Liver (tissue), 8 donors: ENCODE measurements at regions not wholly inside any gene's neighbourhood (a gene's known extent, or its start where the extent isn't known, plus 50 kb on each side); places are given as distances from the start of the nearest gene placed in this dataset.

Experiments
- DNase-seq: peaks from one replicate; pipeline ENCODE4 v3.0.0-alpha.2; 2017; ENCODE audit warnings: low spot score
- H3K27ac ChIP-seq, 2 donors: one replicate each; pipeline ENCODE4 v1.7.0; 2013; ENCODE audit warnings: inconsistent platforms in 2 of 2, low read length in 2 of 2, control low read depth in 1 of 2, low read depth in 1 of 2, mild to moderate bottlenecking in 1 of 2
- H3K27me3 ChIP-seq, 4 donors: one replicate each; pipeline versions ENCODE4 v1.6.1 to v1.7.0; 2013; ENCODE audit warnings: low read length in 3 of 4, inconsistent platforms in 1 of 4, mild to moderate bottlenecking in 1 of 4, moderate library complexity in 1 of 4; ENCODE audit not compliant: control insufficient read depth in 4 of 4, insufficient read depth in 4 of 4
- H3K36me3 ChIP-seq, 4 donors: one replicate each; pipeline versions ENCODE4 v1.6.1 to v1.7.0; 2013; ENCODE audit warnings: low read length in 3 of 4, mild to moderate bottlenecking in 3 of 4, low read depth in 1 of 4, moderate library complexity in 1 of 4; ENCODE audit not compliant: control insufficient read depth in 4 of 4, insufficient read depth in 3 of 4
- H3K4me1 ChIP-seq, 4 donors: one replicate each; pipeline versions ENCODE4 v1.6.1 to v1.7.0; 2013; ENCODE audit warnings: low read length in 3 of 4, mild to moderate bottlenecking in 3 of 4, moderate library complexity in 1 of 4; ENCODE audit not compliant: control insufficient read depth in 4 of 4, insufficient read depth in 4 of 4
- H3K4me3 ChIP-seq, 3 donors: one replicate each; pipeline versions ENCODE4 v1.6.1 to v1.7.0; 2013; ENCODE audit warnings: low read length in 3 of 3, control low read depth in 1 of 3, low read depth in 1 of 3, mild to moderate bottlenecking in 1 of 3
- H3K9ac ChIP-seq, 2 donors: one replicate each; pipeline ENCODE4 v1.7.0; 2013; ENCODE audit warnings: low read length in 2 of 2, mild to moderate bottlenecking in 2 of 2, moderate library complexity in 2 of 2, control low read depth in 1 of 2, low read depth in 1 of 2
- H3K9me3 ChIP-seq, 4 donors: one replicate each; pipeline versions ENCODE4 v1.6.1 to v1.7.0; 2013; ENCODE audit warnings: low read length in 3 of 4; ENCODE audit not compliant: control insufficient read depth in 4 of 4
- ATF3 ChIP-seq: IDR thresholded peaks from 2 replicates; pipeline ENCODE4 v1.6.1; 2016; ENCODE audit warnings: antibody characterized with exemption
- CTCF ChIP-seq: fragments of 150-350 bp; IDR thresholded peaks from 2 replicates; pipeline ENCODE4 v1.5.1; 2017; ENCODE audit warnings: improper control_type of control experiment, low read depth, low read length; ENCODE audit not compliant: missing input control
- EGR1 ChIP-seq, 2 donors: IDR thresholded peaks; 2 replicates each; pipeline ENCODE4 v1.6.1; 2016 to 2018; ENCODE audit warnings: antibody characterized with exemption in 2 of 2, low read depth in 2 of 2
- GABPA ChIP-seq, 2 donors: IDR thresholded peaks in 1 of 2; conservative IDR thresholded peaks in 1 of 2; 2 replicates each; pipeline ENCODE4 v1.6.1; 2016; ENCODE audit warnings: antibody characterized with exemption in 2 of 2, mild to moderate bottlenecking in 1 of 2, moderate library complexity in 1 of 2
- HNF4G ChIP-seq: IDR thresholded peaks from 2 replicates; pipeline ENCODE4 v1.6.1; 2016; ENCODE audit warnings: antibody characterized with exemption
- NR2F2 ChIP-seq: IDR thresholded peaks from 2 replicates; pipeline ENCODE4 v1.6.1; 2016; ENCODE audit warnings: antibody characterized with exemption
- RAD21 ChIP-seq, 2 donors: IDR thresholded peaks; 2 replicates each; pipeline ENCODE4 v1.6.1; 2016; ENCODE audit warnings: antibody characterized with exemption in 2 of 2, mild to moderate bottlenecking in 2 of 2
- REST ChIP-seq: IDR thresholded peaks from 2 replicates; pipeline ENCODE4 v1.6.1; 2016; ENCODE audit warnings: antibody characterized with exemption, mild to moderate bottlenecking
- TAF1 ChIP-seq: conservative IDR thresholded peaks from 2 replicates; pipeline ENCODE4 v1.6.1; 2016; ENCODE audit warnings: antibody characterized with exemption, mild to moderate bottlenecking
- ZBTB33 ChIP-seq: IDR thresholded peaks from 2 replicates; pipeline ENCODE4 v1.6.1; 2016; ENCODE audit warnings: antibody characterized with exemption
- WGBS: extraction: QIAGEN DNeasy Blood & Tissue Kit; methylation state at CpG from one replicate; pipeline ENCODE4 v1.1.7; 2013; 5-methylcytosine and 5-hydroxymethylcytosine counted together
- donor health status: healthy.
- donor health status: healthy.
- donor health status: healthy.
- donor health status: healthy.
- donor health status: healthy.

GRCh38 chr20:48403167-48403761, 424.5 kb downstream of the PREX1 start:
- H3K9ac ChIP-seq = no peak overlapping the region
- H3K27ac ChIP-seq = no peak overlapping the region

More at GRCh38 chr20:48403167-48403761, 424.5 kb downstream of the PREX1 start:
- H3K9me3 ChIP-seq = no peaks in the 10 kb centered on the region
- no peaks in the 10 kb centered on the region for H3K36me3 ChIP-seq
- DNase-seq = no peak
- H3K4me1 ChIP-seq = no peaks in the 10 kb centered on the region
- H3K4me3 ChIP-seq = no peak overlapping the region
- H3K27me3 ChIP-seq = peaks cover 0 to 10% (median 1%) of the 10 kb centered on the region in 4 donors
- WGBS = 73% methylated on average over 7 of the region's 7 CpGs
- no peak for TF ChIP-seq ATF3
- no peak for TF ChIP-seq RAD21 (IDR thresholded peaks at IDR 0.05)
- no peak for TF ChIP-seq TAF1
- TF ChIP-seq EGR1 (IDR thresholded peaks at IDR 0.05; ENCODE audit: low read depth in 2 of 2) = no peak
- TF ChIP-seq ZBTB33 = no peak
- TF ChIP-seq NR2F2 = no peak
- TF ChIP-seq REST = no peak
- TF ChIP-seq HNF4G = no peak
- no peak for TF ChIP-seq GABPA (IDR thresholded peaks at IDR 0.05 in 1 of 2, conservative IDR thresholded peaks at IDR 0.05 in 1 of 2)
- no peak for TF ChIP-seq CTCF
